Endothelial cell of umbilical vein (primary cell): ENCODE measurements at regions not wholly inside any gene's neighbourhood (a gene's known extent, or its start where the extent isn't known, plus 50 kb on each side); places are given as distances from the start of the nearest gene placed in this dataset.

Experiments
- BruUV-seq: library from RNA; stranded (reverse); fragments of 400-500 nt; replicated peaks from 2 replicates; lab custom pipeline; 2021; lab: Mats Ljungman, UMichigan
- CTCF ChIA-PET: fragments of 300-600, 350-600 bp; sonication (Branson Sonifier 250); formaldehyde crosslinking; loops from one replicate; lab custom pipeline; 2021; ENCODE audit warnings: antibody characterized with exemption, inconsistent platforms; lab: Charles Lee
- POLR2A ChIA-PET: fragments of 300-600, 350-600 bp; sonication (Branson Sonifier 250); formaldehyde crosslinking; loops from one replicate; lab custom pipeline; 2021; ENCODE audit warnings: antibody characterized with exemption, inconsistent platforms; lab: Charles Lee
- DNase-seq: peaks from one replicate; pipeline ENCODE4 v3.0.0-alpha.2; 2011; ENCODE audit warnings: low read depth, low spot score
- FAIRE-seq: peaks from 2 replicates; lab custom pipeline; 2011; peaks lifted over from hg19 to GRCh38; lab: Jason Lieb, UNC
- H2AFZ ChIP-seq: 2 replicates; pipeline ENCODE4 v1.6.0; 2012; ENCODE audit warnings: low read depth, low read length, control low read depth, inconsistent platforms
- H3K27ac ChIP-seq: 2 replicates; pipeline ENCODE4 v1.5.1; 2011; ENCODE audit warnings: low read depth, mild to moderate bottlenecking, control low read depth, low read length, moderate library complexity; ENCODE audit not compliant: insufficient read depth
- H3K27me3 ChIP-seq, 2 experiments: 2 replicates each; pipeline versions ENCODE4 v1.6.0 to v1.6.1; 2011; ENCODE audit warnings: low read length in 2 of 2, mixed read lengths in 1 of 2; ENCODE audit not compliant: control insufficient read depth in 2 of 2, insufficient read depth in 2 of 2
- H3K36me3 ChIP-seq, 2 experiments: 2 replicates in 1 of 2; 3 replicates in 1 of 2; pipeline ENCODE4 v1.5.1; 2011; ENCODE audit warnings: low read length in 2 of 2, mild to moderate bottlenecking in 1 of 2, moderate library complexity in 1 of 2; ENCODE audit not compliant: control insufficient read depth in 2 of 2, insufficient read depth in 2 of 2; ENCODE audit errors: extremely low read depth in 1 of 2
- H3K4me1 ChIP-seq: 3 replicates; pipeline ENCODE4 v1.5.1; 2011; ENCODE audit warnings: mild to moderate bottlenecking, low read length; ENCODE audit not compliant: control insufficient read depth, insufficient read depth; ENCODE audit errors: extremely low read depth
- H3K4me2 ChIP-seq: 2 replicates; pipeline ENCODE4 v1.6.1; 2011; ENCODE audit warnings: low read length, control low read depth, mixed read lengths; ENCODE audit not compliant: insufficient read depth
- H3K4me3 ChIP-seq, 3 experiments: fragments of 200-600 bp in 1 of 3; sonication (generic), shearing (Covaris generic) in 1 of 3; replicated peaks in 1 of 3; 2 replicates each; pipeline ENCODE4 v1.5.1; 2011 to 2016; ENCODE audit warnings: control low read depth in 3 of 3, low read length in 3 of 3, mild to moderate bottlenecking in 2 of 3, inconsistent platforms in 1 of 3, low read depth in 1 of 3, moderate library complexity in 1 of 3; ENCODE audit not compliant: insufficient read depth in 1 of 3
- H3K79me2 ChIP-seq: 2 replicates; pipeline ENCODE4 v1.6.0; 2012; ENCODE audit warnings: low read length, inconsistent platforms; ENCODE audit not compliant: control insufficient read depth, insufficient read depth
- H3K9ac ChIP-seq: replicated peaks from 2 replicates; pipeline ENCODE3; 2011; ENCODE audit warnings: low read length, control low read depth; ENCODE audit not compliant: insufficient read depth; ENCODE audit errors: extremely low read depth
- H3K9me1 ChIP-seq: replicated peaks from 3 replicates; pipeline ENCODE4 v1.6.0; 2011; ENCODE audit warnings: mild to moderate bottlenecking, low read length; ENCODE audit not compliant: control insufficient read depth, insufficient read depth; ENCODE audit errors: extremely low read depth
- H3K9me3 ChIP-seq: replicated peaks from 2 replicates; pipeline ENCODE4 v1.5.1; 2012; ENCODE audit warnings: low read length, inconsistent platforms; ENCODE audit not compliant: control insufficient read depth, insufficient read depth
- H4K20me1 ChIP-seq: replicated peaks from 2 replicates; pipeline ENCODE3; 2011; ENCODE audit warnings: mild to moderate bottlenecking, low read length; ENCODE audit not compliant: control insufficient read depth, insufficient read depth; ENCODE audit errors: extremely low read depth
- EZH2 ChIP-seq: IDR thresholded peaks from 2 replicates; pipeline ENCODE4 v1.6.1; 2012; ENCODE audit warnings: borderline replicate concordance, low read depth, mild to moderate bottlenecking, moderate library complexity, low read length, inconsistent platforms; ENCODE audit not compliant: severe bottlenecking
- FOS ChIP-seq: IDR thresholded peaks from 2 replicates; pipeline ENCODE4 v1.6.1; 2011; ENCODE audit warnings: mild to moderate bottlenecking, low read length, moderate library complexity, borderline replicate concordance; ENCODE audit not compliant: insufficient read depth
- MAX ChIP-seq: IDR thresholded peaks from 2 replicates; pipeline ENCODE4 v1.6.1; 2011; ENCODE audit not compliant: insufficient read depth, insufficient read length
- dilution Hi-C: fragments of 300-500 bp; cut with MboI; formaldehyde crosslinking; loops from one replicate; pipeline ENCODE4 v1.15.0; 2019; ENCODE audit warnings: low sequenced_read_pairs; ENCODE audit not compliant: extremely low pct_ligation_motif_present
- intact Hi-C: fragments of 100-400 bp; cut with micrococcal nuclease; formaldehyde crosslinking; loops from one replicate; pipeline ENCODE4 v1.10.0; 2022

- Histone ChIP-seq H3K4me1 (no peaks in the 10 kb centered on the region), H2AFZ (no peak overlapping the region), H3K9me3 (no peaks in the 10 kb centered on the region), H3K36me3 (no peaks in the 10 kb centered on the region), H3K27me3 (no peaks in the 10 kb centered on the region), H3K9ac (no peak overlapping the region), H3K4me3 (no peak overlapping the region), H3K79me2 (no peaks in the 10 kb centered on the region), H4K20me1 (no peaks in the 10 kb centered on the region), H3K27ac (no peak overlapping the region), H3K4me2 (no peak overlapping the region), H3K9me1 (no peaks in the 10 kb centered on the region)
- intact Hi-C loops (no loop called here), dilution Hi-C loops (no loop called here)
- FAIRE-seq, result no peak
- POLR2A ChIA-PET, result no interaction called here
- BruUV-seq, result no TSS peak
- DNase-seq, result no peak
- TF ChIP-seq MAX, result no peak
- CTCF ChIA-PET, result no interaction called here
These were observed 439.5 kb upstream of the ZEB2 start for GRCh38 chr2:144959416-144959815.

- H3K27me3 ChIP-seq, result no peaks in the 10 kb centered on the region
- H3K9me1 ChIP-seq, result no peaks in the 10 kb centered on the region
- H2AFZ ChIP-seq, result no peak overlapping the region
- H3K4me1 ChIP-seq, result peaks cover 2% of the 10 kb centered on the region
- POLR2A ChIA-PET, result no interaction called here
- no TSS peak for BruUV-seq
- no peak overlapping the region for H3K9ac ChIP-seq
- CTCF ChIA-PET, result no interaction called here
- no peak overlapping the region for H3K4me3 ChIP-seq
- no peaks in the 10 kb centered on the region for H3K9me3 ChIP-seq
- no peaks in the 10 kb centered on the region for H3K79me2 ChIP-seq
- TF ChIP-seq EZH2 (no peak), FOS (peak; percentile 28)
- FAIRE-seq (no peak), DNase-seq (no peak)
- no peak overlapping the region for H3K27ac ChIP-seq
- H4K20me1 ChIP-seq, result no peaks in the 10 kb centered on the region
- no peak overlapping the region for H3K4me2 ChIP-seq
- no peaks in the 10 kb centered on the region for H3K36me3 ChIP-seq
- intact Hi-C loops, result no loop called here
- dilution Hi-C loops, result no loop called here
These were observed 431.1 kb upstream of the ZEB2 start for GRCh38 chr2:144950899-144951560.
